Stimulated activated CD4-positive, alpha-beta T cell treated with anti-CD3 and anti-CD28 coated beads, Interleukin-1b, Interleukin-23, amount 100 ng/mL, for 1 hour (primary cell): ENCODE measurements at regions not wholly inside any gene's neighbourhood (a gene's known extent, or its start where the extent isn't known, plus 50 kb on each side); places are given as distances from the start of the nearest gene placed in this dataset.

ENCODE experiments used
- DNase-seq, 2 donors: peaks; one replicate each; pipeline ENCODE4 v3.0.0-alpha.2; 2020; ENCODE audit warnings: low read depth in 2 of 2

- no peak for DNase-seq
Observed at GRCh38 chr1:218575856-218576255, 230.7 kb downstream of the TGFB2 start.

DNA sequence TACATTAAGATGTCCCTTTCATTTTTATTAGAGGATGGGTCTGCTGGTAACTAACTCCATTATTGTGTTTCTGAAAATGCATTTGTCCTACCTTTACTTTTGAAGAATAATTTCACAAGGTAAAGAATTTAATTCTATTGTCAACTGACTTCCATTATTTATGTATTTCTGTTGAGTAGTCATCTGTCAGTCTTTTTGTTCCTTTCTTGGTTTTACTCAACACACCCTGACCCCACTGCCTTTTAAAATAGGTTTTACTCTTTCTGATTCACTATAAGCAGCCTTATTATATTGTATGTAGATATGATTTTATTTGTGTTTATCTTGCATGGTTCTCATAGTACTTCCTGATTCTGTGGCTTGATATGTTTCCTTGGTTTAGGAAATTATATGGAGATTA, 237.5 kb downstream of the TGFB2 start:
- no peak for DNase-seq

GRCh38 chr1:218584418-218585155, 239.5 kb downstream of the TGFB2 start:
- DNase-seq: no peak

DNA sequence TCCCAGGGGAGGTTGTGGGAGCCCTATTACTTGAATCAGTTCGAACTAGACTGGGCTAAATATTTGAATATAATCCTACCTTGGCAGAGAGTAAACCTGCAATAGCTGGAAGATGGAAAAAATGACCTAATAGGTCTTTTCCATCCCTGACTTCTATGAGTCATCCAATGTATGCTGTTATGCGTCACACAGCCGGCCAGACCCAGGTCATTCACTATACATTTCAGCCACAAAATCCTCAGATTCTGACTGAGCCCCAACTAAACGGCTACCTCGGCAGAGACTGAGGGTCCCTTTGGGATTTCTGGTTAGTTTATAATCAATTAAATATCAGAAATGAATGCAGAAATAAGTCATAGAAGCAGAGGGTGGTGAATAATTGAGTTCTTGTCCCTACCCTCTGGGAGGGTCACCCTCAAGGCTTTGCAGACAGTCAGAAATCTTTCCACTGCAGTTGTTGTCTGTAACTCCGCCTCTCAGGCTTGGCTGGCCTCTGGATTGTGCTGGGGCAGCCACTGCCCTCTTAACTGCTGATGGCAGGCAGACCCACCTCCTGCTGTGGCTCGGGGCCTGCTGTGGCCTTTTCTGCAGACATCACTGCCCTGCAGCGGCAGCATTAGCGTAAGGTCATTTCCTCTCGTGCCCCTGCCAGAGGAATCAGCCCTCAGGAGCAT, 240.5 kb downstream of the TGFB2 start:
- no peak for DNase-seq

GRCh38 chr1:218587900-218588299, 242.8 kb downstream of the TGFB2 start:
- DNase-seq: no peak

DNA sequence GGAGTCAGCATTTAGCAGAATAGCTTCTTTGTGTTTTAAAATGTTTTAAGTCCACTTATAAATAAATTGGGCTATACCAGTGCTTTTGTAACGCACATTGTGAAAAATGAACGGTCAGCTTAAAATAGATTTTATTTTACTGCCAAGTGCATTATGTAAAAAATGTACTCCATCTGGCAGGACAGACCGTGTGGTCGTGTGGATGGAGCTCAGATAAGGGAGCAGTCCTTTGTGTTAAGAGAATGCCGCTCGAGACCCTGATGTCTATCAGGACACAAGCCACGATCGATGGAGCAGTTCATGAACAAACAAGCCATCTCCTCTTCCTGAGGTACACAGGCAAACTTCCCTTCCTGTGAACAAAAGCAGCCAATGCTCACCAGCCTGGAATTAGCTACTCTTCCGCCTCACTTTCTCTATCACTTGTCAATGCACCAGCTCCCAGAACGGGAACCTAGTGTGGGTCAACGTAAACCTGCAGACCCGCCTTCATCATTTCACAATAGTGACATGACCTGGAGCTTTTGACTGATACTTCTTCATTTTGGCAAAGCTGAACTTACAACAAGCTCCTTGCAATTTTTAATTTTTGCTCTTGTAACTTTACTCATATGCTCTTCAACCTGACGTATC, 243.5 kb downstream of the TGFB2 start:
- no peak for DNase-seq

DNA sequence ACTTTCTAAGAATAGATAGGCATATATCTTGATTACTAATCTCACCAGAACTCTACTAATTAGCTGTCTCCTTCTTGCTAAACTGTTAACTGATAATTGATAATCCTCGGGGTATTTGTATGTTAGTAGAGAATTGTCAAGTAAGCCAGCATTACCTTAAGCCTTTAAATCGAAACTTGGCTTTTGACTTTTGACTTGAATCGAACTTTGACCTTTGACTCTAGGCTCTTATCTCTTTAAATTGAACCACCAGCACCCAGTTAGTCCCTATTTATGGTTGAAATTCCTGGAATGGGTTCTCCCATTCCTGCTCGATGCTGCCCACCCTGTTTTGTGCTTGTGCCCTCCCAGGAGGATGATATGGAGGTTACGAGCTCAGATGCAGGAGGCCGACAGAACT, 244.4 kb downstream of the TGFB2 start:
- no peak for DNase-seq

GRCh38 chr1:218591966-218592365, 246.8 kb downstream of the TGFB2 start:
- no peak for DNase-seq

GRCh38 chr1:218592688-218593087, 247.6 kb downstream of the TGFB2 start:
- DNase-seq: no peak

GRCh38 chr1:218600968-218601367, 255.8 kb downstream of the TGFB2 start:
- no peak for DNase-seq

- no peak for DNase-seq
Observed at GRCh38 chr1:218604217-218604616, 259.1 kb downstream of the TGFB2 start.

DNA sequence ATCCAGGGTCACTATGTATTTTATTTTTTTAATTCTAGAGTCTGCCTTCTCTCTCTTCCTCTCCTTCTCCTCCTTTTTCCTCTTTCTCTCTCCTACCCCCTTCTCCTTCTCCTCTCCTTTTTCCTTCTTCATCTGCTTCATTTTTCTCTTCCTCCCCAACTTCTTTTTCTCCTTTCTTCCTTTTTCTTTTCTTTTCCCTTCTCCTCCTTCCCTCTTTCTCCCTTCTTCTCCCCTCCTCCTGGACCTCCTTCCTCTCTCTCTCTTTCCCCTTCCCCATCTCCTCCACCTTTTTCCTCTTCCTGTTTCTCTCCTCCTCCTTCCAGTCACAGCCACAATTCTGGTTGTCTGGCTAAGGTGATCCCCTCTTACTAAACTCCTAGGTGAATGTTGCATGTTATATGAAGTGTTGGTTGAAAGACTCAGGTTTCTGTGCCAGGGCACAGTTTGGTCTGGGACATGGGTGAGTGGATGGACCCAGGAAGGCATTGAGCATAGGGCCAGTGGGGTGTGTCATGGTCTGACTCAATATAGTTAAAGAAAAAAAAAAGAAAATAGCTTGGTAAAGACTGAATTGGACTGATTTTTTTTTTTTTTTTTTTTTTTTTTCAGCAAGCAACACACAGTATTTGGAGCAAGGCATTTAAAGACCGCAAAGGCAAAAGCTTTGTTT, 266.9 kb downstream of the TGFB2 start:
- DNase-seq: no peak

DNA sequence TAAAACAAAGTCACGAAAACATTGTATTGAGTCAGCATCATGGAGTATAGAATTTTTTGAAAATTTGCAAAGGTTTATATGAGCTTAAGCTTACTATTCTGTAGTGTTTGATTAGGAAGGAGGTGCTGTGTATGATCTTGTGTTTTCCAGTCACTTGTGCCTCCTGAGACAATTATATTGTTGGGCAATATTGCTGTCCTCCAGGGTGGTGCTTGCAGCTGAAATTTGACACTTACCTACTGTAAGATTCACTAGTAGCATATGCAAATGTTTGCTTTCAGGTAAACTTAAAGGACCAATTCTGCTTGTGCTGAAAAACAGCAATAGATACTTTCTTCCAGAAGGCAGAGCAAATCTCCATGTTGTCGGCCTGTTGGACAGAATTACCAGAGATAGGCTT, 268.0 kb downstream of the TGFB2 start:
- no peak for DNase-seq

GRCh38 chr1:218614031-218614430, 268.9 kb downstream of the TGFB2 start:
- DNase-seq: no peak

GRCh38 chr1:218616681-218617080, 271.5 kb downstream of the TGFB2 start:
- DNase-seq: no peak

- no peak for DNase-seq
Observed at GRCh38 chr1:218617986-218618385, 272.9 kb downstream of the TGFB2 start.

DNA sequence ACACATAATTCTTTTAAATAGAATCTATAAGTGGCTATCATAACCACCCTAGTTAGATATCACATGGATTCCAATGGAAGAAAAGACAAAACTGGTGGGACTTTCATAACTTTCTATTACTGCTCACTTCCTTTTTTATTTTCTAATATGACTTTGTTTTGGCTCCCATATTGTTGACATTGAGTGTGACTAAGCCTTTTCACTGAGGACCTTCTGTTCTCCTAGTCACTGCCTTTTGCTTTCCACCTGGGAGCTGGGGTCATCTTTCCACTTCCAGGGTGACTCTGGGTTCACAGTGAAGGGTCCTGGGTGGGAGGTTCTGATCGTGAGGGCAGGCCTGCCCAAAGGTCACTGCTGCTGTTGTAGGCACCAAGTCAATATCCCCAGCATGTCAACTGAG, 275.8 kb downstream of the TGFB2 start:
- no peak for DNase-seq

DNA sequence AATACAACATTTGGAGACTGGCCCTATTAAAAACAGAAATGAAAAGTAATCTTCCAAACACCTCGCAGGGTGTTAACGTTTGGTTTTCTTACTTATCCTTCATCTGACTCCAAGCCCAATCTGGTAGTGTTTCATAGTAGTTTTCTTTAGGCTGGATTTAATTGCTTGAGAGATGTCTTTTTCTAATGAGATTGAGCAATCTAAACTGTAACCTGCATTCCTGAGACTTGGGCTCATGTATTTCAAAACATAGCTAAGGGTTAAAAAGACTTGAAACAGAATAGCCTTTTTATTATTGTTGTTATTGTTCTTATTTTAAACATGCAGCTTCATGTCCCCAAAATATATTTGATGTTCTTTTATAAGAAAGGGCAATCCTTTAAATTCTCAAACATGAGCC, 278.9 kb downstream of the TGFB2 start:
- no peak for DNase-seq

DNA sequence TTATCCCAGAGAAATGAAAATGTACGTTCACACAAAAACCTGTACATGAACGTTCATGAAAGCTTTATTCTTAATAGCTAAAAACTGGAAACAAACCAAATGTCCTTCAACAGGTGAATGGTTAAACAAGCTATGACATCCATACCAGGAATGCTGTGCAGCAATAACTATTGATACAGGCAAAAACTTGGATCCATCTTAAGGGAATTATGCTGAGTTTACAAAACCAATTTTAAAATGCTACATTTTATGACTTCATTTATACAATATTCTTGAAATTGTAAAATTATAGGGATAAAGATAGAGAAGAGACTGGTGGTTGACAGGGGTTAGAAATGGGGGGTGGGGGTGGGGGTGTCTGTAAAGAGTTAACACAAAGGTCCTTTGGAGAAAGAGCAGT, 280.3 kb downstream of the TGFB2 start:
- DNase-seq: no peak

DNA sequence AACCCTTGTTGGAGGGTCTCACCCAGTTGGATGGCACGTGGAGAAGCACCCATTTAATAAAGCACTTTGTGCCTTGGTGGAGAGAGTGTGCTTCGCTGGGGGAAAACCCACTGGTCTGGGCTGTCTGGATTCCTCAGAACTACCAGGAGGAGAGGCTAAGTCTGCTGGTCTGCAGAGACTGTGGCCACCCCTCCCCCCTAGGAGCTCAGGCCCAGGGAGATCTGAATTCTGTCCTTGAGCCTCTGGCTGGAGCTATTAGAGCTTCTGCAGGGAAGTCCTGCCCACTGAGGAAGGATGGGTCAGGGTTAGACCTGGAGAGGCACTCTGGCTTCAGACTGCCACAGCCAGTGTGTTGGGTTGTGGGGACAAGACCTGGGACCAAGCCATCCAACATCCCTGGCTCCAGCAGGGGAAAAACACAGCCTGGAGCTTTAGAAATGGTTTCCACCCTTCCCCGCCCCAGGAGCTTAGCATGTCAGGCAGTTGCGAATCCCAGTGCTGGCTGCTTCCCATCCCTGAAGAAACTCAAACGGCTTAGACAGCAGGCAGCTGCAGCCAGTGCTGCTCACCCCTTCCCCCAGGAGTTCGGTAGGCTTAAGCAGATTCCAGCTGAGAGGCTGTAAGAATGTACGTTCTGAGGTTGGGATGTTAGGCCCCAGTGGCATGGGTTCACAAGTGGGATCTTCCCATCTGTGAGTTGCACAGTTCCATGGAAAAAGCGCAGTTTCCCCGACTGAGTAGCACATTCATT, 288.3 kb downstream of the TGFB2 start:
- DNase-seq: no peak

DNA sequence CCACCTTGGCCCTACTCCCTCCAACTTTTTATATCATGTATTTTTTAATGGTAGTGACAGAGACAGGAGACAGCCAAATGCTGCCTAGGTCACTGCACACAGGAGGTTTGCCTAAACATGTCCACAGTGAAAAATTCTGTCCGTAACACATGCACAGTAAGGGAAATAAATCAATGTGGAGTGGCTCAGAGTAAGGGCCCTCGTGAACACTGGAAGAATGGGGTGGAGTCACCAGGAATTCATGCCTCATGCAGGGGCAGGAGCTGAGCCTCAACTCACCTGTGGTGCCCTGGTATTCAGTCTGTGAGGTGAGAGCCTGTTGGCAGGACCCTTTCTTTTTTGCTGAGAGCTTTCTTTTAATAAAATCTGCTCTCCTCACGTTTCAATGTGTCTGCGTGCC, 289.1 kb downstream of the TGFB2 start:
- no peak for DNase-seq

DNA sequence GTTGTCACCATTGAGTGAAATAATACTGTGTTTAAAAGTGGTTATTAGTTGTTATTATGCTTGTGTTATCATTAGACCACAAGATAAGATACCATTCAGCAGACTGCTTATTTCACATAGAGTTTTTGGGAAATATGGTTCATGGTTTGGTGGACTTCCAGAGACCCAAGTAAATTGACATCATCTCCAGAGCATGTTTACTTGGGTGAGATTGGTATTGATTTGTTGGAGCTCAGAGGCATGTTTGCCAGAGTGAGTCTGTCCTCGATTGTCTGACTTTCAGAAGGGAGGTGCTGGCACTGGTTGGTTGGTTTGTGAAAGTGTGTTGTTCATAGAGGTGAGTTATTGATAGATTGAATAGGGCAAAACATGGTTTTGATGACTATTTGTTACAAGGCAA, 291.4 kb downstream of the TGFB2 start:
- no peak for DNase-seq
